ENCODE measurements at regions not wholly inside any gene's neighbourhood (a gene's known extent, or its start where the extent isn't known, plus 50 kb on each side); places are given as distances from the start of the nearest gene placed in this dataset.

- no peak for TF ChIP-seq CTCF (IDR thresholded peaks at IDR 0.05)
- no peak for TF ChIP-seq POLR2A (IDR thresholded peaks at IDR 0.05)
Observed at GRCh38 chr5:31049936-31050704, 143.4 kb upstream of the CDH6 start.

Data from testis (tissue), 2 donors.